Transverse colon (tissue), 4 donors: ENCODE measurements at regions not wholly inside any gene's neighbourhood (a gene's known extent, or its start where the extent isn't known, plus 50 kb on each side); places are given as distances from the start of the nearest gene placed in this dataset.

Source experiments
- DNase-seq: peaks from one replicate; pipeline ENCODE4 v3.0.0-alpha.2; 2019
- H3K27ac ChIP-seq, 4 donors: fragments of 200-600 bp; sonication (generic); 2 replicates each; pipeline ENCODE4 v1.5.1; 2016 to 2018; ENCODE audit warnings: inconsistent platforms in 4 of 4
- H3K27me3 ChIP-seq: fragments of 200-600 bp; sonication (generic); 2 replicates; pipeline ENCODE4 v1.5.1; 2017; ENCODE audit warnings: inconsistent platforms
- H3K36me3 ChIP-seq, 4 donors: fragments of 200-600 bp; sonication (generic); 2 replicates each; pipeline ENCODE4 v1.5.1; 2017 to 2019; ENCODE audit warnings: inconsistent platforms in 4 of 4
- H3K4me1 ChIP-seq, 4 donors: fragments of 200-600 bp; sonication (generic); 2 replicates each; pipeline ENCODE4 v1.5.1; 2017 to 2020; ENCODE audit warnings: inconsistent platforms in 4 of 4
- H3K4me3 ChIP-seq, 4 donors: fragments of 200-600 bp; sonication (generic); 1 replicate in 1 of 4; 2 replicates in 3 of 4; pipeline versions ENCODE4 v1.5.1 to v1.6.1; 2017 to 2019; ENCODE audit warnings: inconsistent platforms in 4 of 4
- H3K9me3 ChIP-seq, 2 donors: fragments of 200-600 bp; sonication (generic); 2 replicates each; pipeline ENCODE4 v1.5.1; 2017 to 2019; ENCODE audit warnings: inconsistent platforms in 2 of 2
- EP300 ChIP-seq: sonication (generic); formaldehyde crosslinking; IDR thresholded peaks from one replicate; pipeline ENCODE4 v1.6.1; 2017; ENCODE audit warnings: antibody characterized with exemption, low read depth
- POLR2A ChIP-seq: fragments of 450-650 bp; IDR thresholded peaks from one replicate; pipeline ENCODE4 v1.6.1; 2016; ENCODE audit warnings: antibody characterized with exemption, mild to moderate bottlenecking, moderate library complexity
- POLR2AphosphoS5 ChIP-seq, 3 donors: sonication (generic); formaldehyde crosslinking; IDR thresholded peaks; one replicate each; pipeline ENCODE4 v1.6.1; 2016; ENCODE audit warnings: antibody characterized with exemption in 3 of 3
- WGBS, 2 donors: methylation state at CpG; one replicate each; pipeline ENCODE4 v1.1.5; 2018; ENCODE audit warnings: low coverage in 1 of 2; 5-methylcytosine and 5-hydroxymethylcytosine counted together
- in situ Hi-C, 4 donors: fragments of 200-750 bp; cut with MboI; loops; one replicate each; pipeline versions ENCODE4 v1.15.0 to v1.15.1; 2017; ENCODE audit warnings: low sequenced_read_pairs in 3 of 4, low pct_ligation_motif_present in 1 of 4, low pct_unique_long_range_greater_than_20kb in 1 of 4
- intact Hi-C: fragments of 100-400 bp; cut with DNase I; formaldehyde crosslinking; loops from one replicate; pipeline ENCODE4 v1.15.1; 2023; ENCODE audit warnings: low total_unique reads
- TF ChIP-seq, protein P1 (sequence below), 5 experiments: fragments of 200-600 bp in 3 of 5; fragments of 450-650 bp in 2 of 5; sonication (generic) in 3 of 5; IDR thresholded peaks; 1 replicate in 2 of 5; 2 replicates in 3 of 5; pipeline ENCODE4 v1.5.1; 2016 to 2017; ENCODE audit warnings: antibody characterized with exemption in 5 of 5, inconsistent platforms in 3 of 5, mild to moderate bottlenecking in 2 of 5, moderate library complexity in 1 of 5

DNA sequence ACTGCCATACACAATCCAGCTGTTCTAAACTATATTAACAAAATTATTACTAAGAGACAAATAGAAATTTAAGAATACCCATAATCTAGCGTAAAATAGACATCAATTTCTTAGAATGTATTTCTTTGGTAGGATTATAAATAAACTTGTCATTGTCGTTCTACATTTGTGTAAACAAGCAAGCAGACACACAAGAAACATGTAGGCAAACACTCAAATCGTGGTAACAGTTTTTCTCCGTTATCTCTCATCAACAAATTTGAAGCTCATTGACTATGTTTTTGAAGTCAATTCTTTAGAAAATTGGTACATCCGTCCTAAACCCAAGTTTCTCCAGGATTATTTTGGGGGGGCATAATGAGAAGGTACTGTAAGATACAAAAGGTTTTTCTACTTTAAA, 832.2 kb downstream of the DTWD2 start:
- Histone ChIP-seq H3K4me3 (no peak overlapping the region), H3K36me3 (no peaks in the 10 kb centered on the region), H3K9me3 (no peaks in the 10 kb centered on the region), H3K27ac (no peak overlapping the region), H3K4me1 (no peaks in the 10 kb centered on the region), H3K27me3 (no peaks in the 10 kb centered on the region)
- in situ Hi-C loops (no loop called here), intact Hi-C loops (no loop called here)
- 58 to 81% methylated on average over 5 of the region's 5 CpGs for WGBS, 2 donors
- DNase-seq, result no peak
- no peak for TF ChIP-seq EP300
- TF ChIP-seq POLR2A, result no peak
- TF ChIP-seq, protein P1, sequence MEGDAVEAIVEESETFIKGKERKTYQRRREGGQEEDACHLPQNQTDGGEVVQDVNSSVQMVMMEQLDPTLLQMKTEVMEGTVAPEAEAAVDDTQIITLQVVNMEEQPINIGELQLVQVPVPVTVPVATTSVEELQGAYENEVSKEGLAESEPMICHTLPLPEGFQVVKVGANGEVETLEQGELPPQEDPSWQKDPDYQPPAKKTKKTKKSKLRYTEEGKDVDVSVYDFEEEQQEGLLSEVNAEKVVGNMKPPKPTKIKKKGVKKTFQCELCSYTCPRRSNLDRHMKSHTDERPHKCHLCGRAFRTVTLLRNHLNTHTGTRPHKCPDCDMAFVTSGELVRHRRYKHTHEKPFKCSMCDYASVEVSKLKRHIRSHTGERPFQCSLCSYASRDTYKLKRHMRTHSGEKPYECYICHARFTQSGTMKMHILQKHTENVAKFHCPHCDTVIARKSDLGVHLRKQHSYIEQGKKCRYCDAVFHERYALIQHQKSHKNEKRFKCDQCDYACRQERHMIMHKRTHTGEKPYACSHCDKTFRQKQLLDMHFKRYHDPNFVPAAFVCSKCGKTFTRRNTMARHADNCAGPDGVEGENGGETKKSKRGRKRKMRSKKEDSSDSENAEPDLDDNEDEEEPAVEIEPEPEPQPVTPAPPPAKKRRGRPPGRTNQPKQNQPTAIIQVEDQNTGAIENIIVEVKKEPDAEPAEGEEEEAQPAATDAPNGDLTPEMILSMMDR (IDR thresholded peaks at IDR 0.05), result no peak
- no peak for TF ChIP-seq POLR2AphosphoS5 (IDR thresholded peaks at IDR 0.05)

- 63 to 72% methylated on average over 3 of the region's 3 CpGs for WGBS, 2 donors
- intact Hi-C loops, result no loop called here
- in situ Hi-C loops, result no loop called here
Measured at GRCh38 chr5:118146824-118147223, 841.5 kb downstream of the DTWD2 start.

DNA sequence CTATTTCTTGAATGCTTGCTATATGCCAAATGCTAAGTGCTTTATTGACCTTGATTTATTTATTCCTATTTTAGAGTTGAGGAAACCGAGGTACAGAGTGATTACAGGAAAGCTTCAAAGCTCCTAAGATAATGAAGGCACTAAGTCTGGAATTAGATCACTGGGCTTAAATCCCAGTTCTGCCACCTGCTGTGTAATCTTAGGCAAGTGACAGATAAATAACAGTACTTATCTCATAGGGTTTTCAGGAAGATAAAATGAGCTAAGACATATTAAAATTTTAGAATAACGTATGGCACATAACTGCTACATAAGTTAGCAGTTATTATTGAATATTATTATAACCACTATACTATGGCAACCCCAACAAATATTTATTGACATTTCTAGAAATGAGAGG, 843.8 kb downstream of the DTWD2 start:
- no peaks in the 10 kb centered on the region for H3K27me3 ChIP-seq
- TF ChIP-seq, protein P1 (IDR thresholded peaks at IDR 0.05), result no peak
- TF ChIP-seq POLR2A, result no peak
- no peak overlapping the region for H3K27ac ChIP-seq
- no peak for DNase-seq
- in situ Hi-C loops, result no loop called here
- H3K4me1 ChIP-seq, result no peaks in the 10 kb centered on the region
- intact Hi-C loops, result no loop called here
- H3K4me3 ChIP-seq, result no peak overlapping the region
- H3K9me3 ChIP-seq, result no peaks in the 10 kb centered on the region
- 57 to 58% methylated on average over 2 of the region's 2 CpGs for WGBS, 2 donors
- H3K36me3 ChIP-seq, result no peaks in the 10 kb centered on the region

More at GRCh38 chr5:118146824-118147223, 841.5 kb downstream of the DTWD2 start:
- Histone ChIP-seq H3K9me3 (no peaks in the 10 kb centered on the region), H3K4me1 (no peaks in the 10 kb centered on the region), H3K4me3 (no peak overlapping the region), H3K36me3 (no peaks in the 10 kb centered on the region), H3K27me3 (no peaks in the 10 kb centered on the region), H3K27ac (no peak overlapping the region)
- no peak for DNase-seq
- TF ChIP-seq, protein P1 (IDR thresholded peaks at IDR 0.05), result no peak
- TF ChIP-seq POLR2A (no peak), POLR2AphosphoS5 (IDR thresholded peaks at IDR 0.05) (no peak), EP300 (no peak)

GRCh38 chr5:118139361-118139760, 849.0 kb downstream of the DTWD2 start:
- 24 to 33% methylated on average over 1 of the region's 1 CpG for WGBS, 2 donors
- H3K4me1 ChIP-seq, result no peaks in the 10 kb centered on the region
- intact Hi-C loops (no loop called here), in situ Hi-C loops (no loop called here)
- no peak for DNase-seq
- no peaks in the 10 kb centered on the region for H3K36me3 ChIP-seq
- no peak overlapping the region for H3K27ac ChIP-seq
- H3K9me3 ChIP-seq, result no peaks in the 10 kb centered on the region
- H3K27me3 ChIP-seq, result no peaks in the 10 kb centered on the region
- H3K4me3 ChIP-seq, result no peak overlapping the region
- no peak for TF ChIP-seq POLR2A

GRCh38 chr5:118126159-118126558, 862.2 kb downstream of the DTWD2 start:
- H3K9me3 ChIP-seq, result no peaks in the 10 kb centered on the region
- no peak overlapping the region for H3K27ac ChIP-seq
- in situ Hi-C loops (no loop called here), intact Hi-C loops (no loop called here)
- no peak for DNase-seq
- H3K36me3 ChIP-seq, result no peaks in the 10 kb centered on the region
- TF ChIP-seq POLR2A (no peak), EP300 (no peak), POLR2AphosphoS5 (IDR thresholded peaks at IDR 0.05) (no peak)
- TF ChIP-seq, protein P1 (IDR thresholded peaks at IDR 0.05), result no peak
- H3K4me3 ChIP-seq, result no peak overlapping the region
- no peaks in the 10 kb centered on the region for H3K4me1 ChIP-seq
- H3K27me3 ChIP-seq, result no peaks in the 10 kb centered on the region
